ENCODE measurements at regions not wholly inside any gene's neighbourhood (a gene's known extent, or its start where the extent isn't known, plus 50 kb on each side); places are given as distances from the start of the nearest gene placed in this dataset.
"Not testable (repeated sequence)": the region's sequence is repeated elsewhere in the genome, so short reads cannot be mapped to it uniquely, and the experiment has no call there.

DNA sequence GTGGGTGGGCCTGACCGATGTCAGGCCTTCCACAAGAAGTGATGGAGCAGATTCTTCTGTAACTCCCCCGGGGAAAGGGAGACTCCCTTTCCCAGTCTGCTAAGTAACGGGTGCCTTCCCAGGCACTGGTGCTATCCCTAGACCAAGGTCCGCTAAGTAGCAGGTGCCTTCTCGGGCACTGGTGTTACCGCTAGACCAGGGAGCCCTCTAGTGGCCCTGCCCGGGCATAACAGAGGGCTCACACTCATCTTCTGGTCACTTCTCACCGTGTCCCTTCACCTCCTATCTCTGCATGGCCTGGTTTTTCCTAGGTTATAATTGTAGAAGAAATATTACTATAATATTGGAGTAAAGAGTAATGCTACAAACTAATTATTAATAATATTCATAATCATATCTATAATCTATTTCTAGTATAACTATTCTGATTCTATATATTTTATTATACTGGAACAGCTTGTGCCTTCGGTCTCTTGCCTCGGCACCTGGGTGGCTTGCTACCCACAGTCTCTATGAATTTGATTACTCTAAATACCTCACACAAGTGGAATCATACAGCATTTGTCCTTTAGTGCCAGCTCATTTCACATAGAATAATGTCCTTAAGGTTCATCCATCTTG is 1378.7 kb downstream of the XPNPEP1 start:
- peak; percentile 5 to 13 for DNase-seq (ENCODE audit: low read depth in 2 of 2)

DNA sequence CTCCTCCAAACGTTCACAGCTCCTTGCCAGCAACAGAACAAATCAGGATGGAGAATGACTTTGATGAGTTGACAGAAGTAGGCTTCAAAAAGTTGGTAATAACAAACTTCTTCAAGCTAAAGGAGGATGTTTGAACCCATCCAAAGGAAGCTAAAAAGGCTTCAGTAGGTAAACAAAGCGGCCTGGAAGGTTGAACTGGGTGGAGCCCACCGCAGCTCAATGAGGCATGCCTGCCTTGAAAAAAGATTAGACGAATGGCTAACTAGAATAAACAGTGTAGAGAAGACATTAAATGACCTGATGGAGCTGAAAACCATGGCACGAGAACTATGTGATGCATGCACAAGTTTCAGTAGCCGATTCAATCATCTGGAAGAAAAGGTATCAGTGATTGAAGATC is 1369.0 kb upstream of the SORCS1 start:
- not testable (repeated sequence) for DNase-seq (ENCODE audit: low read depth in 2 of 2)

DNA sequence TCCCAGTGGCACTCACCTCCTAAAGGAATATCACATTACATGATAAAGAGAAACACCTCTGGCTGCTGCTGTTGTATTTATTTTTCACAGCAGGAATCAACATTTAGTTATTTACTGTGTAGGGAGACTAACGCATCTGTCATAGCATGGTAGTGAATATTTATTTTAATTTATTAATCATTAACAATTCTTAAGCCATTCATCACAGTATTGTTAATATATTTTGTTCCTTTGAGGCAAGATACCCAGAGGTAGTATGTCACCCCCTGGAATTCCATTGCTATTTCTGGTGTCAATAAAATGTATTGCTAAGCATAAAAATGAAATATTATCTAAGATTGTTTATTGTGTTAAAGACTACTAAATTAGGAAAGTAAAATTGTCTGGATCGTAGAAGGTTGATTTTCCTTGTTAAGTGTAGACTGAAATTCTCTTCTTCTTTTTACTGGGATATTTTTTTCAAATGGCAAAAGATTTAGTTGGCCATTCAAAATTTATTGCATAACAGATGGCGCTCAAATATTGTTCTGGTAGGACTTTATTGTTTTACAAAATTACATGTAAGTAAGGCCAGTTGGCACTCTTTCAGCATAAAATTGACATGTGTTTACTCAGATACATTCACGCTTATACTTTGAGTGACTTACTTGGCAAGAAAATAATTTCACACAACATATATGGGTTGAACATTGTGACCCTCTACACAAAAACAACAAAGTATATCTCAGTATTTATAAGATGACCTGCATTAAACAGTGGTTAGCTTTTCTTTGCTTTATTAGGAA is 1358.7 kb upstream of the SORCS1 start:
- no peak for DNase-seq (ENCODE audit: low read depth in 2 of 2)

DNA sequence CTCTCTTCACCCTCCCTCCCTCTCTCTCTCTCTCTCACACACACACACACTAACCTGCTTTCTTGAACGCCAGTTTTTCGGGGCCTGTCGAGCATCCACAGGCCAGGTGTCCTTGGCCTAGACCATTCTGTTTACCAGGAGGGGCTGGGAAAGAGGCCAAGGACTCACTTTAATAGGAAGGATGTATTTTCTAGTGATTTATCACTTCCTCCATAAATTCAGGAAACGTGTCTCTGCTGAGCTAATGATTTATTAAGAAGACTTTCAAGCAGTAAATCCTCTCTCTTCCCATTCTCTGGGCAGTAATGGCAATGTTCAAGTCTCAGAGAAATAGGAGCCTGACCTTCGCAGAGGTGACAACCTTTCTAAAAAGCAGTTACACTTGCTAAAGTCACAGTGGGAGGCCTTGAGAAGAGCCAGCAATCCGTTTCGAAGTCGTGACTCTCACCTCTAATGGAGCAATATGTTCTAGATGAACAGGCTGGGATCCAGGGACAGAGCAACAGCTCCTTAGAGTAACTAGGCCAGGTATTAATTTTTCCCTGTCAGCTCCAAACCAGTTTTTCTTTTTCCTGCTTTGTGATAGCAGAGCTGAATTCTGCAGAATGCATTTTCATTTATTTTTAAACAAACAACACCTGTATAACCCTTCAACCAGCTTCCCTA is 1357.5 kb upstream of the SORCS1 start:
- no peak for DNase-seq (ENCODE audit: low read depth in 2 of 2)

DNA sequence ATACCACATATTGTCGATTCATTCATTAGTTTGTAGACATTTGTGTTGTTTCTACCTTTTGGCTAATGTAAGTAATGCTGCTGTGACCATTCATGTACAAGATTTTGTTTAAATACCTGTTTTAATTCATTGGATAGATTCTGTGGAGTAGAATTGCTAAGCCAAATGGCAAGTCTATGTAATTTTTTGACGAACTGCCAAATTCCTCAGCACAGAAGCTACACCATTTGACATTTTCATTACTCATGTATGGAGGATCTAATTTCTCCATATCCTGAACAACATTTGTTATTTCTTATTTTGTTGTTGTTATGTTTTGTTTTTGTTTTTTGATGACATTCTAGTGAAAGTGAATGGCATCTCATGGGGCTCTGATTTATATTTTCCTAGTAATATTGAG is 1351.3 kb upstream of the SORCS1 start:
- DNase-seq (ENCODE audit: low read depth in 2 of 2) = no peak

DNA sequence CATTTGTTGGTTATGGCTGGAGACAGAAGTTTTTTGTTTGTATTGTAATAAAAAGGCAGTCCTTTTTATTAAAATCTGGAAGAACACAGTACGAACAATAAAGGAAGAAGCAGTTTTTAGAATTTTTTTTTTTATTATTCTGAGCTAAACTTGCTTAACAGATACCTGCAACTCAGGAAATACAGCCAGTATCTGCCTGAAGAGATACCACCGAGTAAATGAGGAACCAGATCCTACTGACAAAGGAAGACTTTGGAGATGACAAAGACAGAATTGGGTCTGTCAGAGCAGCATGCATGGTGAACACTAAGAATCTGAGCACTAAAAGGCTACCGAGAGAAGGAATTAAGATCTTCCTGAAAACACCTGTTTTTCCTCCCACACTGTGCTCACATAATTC is 1335.9 kb upstream of the SORCS1 start:
- DNase-seq (ENCODE audit: low read depth in 2 of 2) = no peak

DNA sequence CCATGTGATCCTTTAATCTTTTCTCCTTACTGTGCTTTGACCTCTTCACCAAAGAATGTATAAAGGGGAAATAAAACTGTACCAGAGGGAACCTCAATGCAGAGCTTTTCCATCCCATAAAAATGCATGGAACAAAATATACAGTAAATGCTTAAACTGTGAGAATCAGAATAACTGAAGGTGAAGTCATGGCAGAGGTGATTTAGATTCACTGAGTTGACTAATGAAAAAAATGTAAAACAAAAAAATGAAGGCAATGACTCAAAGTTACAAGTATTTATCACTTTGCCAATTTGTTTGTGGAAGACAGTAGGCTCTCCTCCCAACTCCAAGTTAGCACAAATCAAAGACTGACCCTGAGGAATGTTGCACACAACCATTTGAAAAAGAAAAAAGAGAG is 1331.6 kb upstream of the SORCS1 start:
- no peak for DNase-seq (ENCODE audit: low read depth in 2 of 2)

DNA sequence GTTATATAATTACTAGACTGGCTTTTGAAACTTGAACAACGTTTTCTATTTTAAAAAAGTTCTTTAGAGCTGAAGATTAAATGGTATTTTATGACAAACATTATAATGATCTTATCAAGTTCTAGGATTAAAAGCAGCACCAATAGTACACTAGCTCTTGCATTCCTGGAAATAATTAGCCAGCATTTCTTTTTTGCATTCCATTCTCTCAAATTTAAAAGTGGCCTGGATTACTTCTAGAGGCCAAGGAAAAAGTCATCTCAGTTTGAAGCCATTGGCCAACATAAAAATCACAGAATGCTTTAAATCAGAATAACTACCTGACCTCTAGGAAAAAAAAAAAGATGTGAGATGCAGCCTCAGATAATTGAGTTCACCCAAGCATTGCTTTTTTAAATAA is 1326.4 kb upstream of the SORCS1 start:
- DNase-seq (ENCODE audit: low read depth in 2 of 2) = no peak

DNA sequence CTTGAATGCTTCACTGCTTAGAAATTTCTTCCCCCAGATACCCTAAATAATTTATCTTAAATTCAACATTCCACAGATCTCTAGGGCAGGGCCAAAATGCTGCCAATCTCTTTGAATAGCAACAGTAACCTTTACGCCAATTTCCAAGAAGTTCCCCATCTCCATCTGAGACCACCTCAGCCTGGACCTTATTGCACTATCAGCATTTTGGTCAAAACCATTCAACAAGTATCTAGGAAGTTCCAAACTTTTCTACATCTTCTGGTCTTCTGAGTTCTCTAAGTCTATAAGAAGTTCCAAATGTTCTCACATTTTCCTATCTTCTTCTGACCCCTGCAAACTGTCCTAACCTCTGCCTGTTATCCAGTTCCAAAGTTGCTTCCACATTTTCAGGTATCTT is 1306.9 kb upstream of the SORCS1 start:
- no peak for DNase-seq (ENCODE audit: low read depth in 2 of 2)

DNA sequence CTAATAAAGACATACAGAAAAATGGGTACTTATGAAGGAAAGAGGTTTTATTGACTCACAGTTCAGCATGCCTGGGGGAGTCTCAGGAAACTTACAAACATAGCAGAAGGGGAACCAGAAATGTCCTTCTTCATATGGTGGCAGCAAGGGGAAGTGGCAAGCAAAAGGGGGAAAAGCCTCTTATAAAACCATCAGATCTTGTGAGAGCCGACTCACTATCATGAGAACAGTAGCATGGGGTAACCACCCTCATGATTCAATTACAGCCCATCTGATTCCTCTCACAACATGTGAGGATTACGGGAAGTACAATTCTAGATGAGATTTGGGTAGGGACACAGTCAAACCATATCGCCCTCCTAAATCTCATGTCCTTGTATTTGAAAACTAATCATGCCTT is 1305.4 kb upstream of the SORCS1 start:
- no peak for DNase-seq (ENCODE audit: low read depth in 2 of 2)

DNA sequence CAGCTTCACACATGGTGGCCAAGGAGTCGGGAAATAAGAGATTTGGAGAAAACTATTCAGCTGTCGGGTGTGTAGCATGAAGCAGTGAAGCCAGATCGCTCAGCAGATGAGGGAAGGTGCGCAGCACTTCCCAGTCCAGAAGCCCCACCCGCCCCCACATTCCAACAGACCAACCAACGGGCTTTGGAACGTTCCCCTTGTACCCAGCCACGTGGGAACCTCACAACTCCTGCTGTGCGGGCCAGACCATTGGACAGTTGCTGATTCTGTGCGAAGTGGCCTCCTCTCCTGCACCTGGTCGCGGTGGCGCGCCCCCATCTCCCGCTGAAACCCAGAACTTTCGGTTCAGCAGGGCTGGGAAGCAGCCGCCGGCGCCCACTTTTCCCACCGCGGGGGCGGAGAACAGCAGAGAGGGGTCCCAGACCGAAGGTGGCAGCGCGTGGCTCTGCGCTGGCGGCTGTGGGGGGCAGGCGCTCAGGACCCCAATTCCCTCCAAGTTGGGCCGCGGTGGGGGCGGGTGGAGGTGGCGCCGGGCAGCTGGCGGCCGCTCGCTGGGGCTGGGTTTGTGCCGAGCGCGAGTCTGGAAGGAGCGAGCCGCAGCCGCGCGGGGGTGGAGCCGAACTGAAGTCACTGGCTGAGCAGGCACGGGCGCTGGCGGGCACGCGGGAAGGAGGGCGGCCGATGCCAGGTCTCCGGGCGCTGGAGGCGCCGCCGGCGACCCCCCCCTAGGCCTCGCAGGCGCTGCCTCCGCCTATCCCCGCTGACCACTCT is 1301.5 kb upstream of the SORCS1 start:
- DNase-seq (ENCODE audit: low read depth in 2 of 2) = no peak

DNA sequence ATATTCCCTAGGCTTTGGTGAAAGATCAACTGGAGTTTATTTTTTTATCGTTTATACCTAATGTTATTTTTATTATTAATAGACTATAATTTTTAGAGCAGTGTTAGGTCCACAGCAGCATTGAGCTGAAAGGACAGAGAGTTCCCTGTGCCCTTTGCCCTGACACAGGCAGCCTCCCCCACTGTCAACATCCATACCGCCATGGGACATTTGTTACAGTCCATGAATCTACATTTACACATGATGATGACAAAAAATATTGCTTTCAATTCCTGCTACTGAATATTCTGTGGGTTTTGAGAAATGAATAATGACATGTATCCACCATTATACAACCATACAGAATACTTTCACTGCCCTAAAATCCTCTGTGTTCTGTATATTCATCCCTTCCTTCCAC is 1297.5 kb upstream of the SORCS1 start:
- DNase-seq (ENCODE audit: low read depth in 2 of 2) = no peak

DNA sequence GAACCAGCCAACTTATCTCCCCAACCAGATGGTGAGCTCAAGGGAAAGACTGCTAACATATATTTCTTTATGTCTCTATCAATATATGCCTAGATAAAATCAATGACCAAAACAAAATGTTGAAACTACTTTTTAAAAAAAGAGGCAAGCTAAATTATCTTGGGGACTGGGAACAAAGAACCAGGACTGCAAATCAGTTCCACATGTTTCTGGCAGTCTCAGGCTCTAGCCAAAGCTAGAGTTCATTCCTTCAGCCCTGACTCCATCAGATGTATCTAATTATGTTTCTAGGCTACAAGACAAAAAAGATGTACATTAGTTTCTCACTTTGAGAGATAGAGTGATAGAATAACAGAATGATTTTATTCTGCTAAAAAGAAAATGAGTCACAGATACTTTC is 1290.3 kb upstream of the SORCS1 start:
- DNase-seq (ENCODE audit: low read depth in 2 of 2) = no peak

DNA sequence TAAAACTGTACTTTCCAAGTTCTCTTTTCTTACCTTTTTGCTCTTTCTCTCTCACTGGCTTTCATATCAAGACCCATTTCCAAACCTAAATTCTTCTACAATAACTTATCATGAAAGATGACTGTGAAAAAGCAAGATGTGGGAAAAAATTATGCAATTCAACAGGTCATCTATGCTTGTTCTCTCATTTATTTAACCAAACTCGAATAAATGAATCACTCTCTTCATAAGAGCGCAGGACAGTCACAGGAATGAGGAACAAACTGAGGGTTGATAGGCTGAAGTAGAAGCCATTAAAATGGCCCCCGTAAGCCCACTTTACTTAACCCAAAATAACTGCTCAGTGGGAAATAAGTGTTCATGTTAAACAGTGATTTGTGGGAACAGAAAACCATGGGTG is 1289.7 kb upstream of the SORCS1 start:
- DNase-seq (ENCODE audit: low read depth in 2 of 2) = no peak

DNA sequence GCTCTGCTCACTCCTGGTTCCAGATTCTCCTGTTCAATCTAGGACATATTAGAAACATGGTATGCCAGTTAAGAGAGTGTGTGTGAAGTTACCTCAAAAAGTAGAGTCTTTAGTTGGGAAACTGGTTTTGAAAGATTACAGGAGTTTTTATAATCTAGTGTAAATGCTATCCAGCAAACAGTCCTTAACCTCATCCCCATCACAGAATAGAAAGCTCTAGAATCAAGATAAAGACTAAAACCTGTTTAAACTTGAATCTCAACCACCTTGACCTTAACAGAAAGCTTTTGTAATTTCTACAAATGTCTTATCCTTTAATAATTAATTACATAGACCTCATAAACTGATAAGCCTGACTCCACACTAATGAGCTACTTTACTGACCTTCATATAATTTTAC is 1288.7 kb upstream of the SORCS1 start:
- DNase-seq (ENCODE audit: low read depth in 2 of 2) = no peak

DNA sequence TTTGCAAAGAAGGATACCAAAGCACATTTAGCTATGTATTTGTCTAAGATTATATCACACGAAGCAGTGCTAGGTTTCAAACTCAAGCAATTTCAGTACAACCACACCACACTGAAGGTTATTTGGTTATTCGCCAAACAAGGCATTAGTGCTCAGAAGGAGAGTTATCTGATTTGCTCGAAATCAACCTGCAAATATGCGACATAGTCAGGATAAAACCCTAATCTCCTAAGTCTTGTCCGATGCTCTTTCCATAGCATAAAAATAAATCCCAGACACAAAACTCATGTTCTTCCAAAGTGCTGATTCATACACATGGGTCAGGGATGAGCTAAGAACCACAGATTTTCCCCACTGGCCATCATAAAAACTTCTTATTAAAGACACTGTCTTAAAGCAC is 1288.0 kb upstream of the SORCS1 start:
- DNase-seq (ENCODE audit: low read depth in 2 of 2) = no peak

DNA sequence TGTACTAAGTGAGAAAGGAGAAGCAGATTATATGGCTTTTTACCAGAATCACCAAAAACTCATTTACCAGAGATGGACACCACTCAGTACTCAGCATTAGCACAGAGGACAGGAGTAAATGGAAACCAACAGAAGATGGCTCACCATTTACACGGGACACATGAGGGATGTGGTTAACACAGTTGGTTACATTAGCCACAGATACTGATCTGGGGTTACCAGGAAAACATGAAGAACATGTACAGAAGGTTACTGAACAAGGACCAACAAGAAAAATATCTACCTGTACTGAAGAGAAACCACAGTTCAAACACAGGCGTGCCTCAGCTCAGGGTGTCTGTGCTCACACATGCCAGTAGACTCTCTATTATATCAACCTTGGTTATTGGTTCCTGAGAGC is 1285.8 kb upstream of the SORCS1 start:
- DNase-seq (ENCODE audit: low read depth in 2 of 2) = no peak

DNA sequence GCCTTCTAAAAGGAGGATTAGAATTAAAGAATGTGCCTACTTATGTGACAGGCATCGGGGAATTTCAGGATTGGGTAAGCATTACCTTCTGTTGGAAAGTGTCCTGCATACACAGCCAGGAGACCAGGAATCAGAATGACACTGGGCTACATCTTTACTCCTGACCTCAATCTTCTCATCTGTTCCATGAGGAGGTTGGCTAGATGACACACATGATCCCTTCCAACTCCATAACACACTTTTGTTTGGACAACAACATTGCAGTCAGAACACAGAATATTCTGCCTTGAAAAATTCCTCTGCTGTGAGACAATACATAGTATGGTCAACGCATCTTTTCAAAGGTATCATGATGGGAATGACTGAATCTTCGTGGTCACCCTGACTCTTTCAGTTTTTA is 1281.2 kb upstream of the SORCS1 start:
- no peak for DNase-seq (ENCODE audit: low read depth in 2 of 2)

DNA sequence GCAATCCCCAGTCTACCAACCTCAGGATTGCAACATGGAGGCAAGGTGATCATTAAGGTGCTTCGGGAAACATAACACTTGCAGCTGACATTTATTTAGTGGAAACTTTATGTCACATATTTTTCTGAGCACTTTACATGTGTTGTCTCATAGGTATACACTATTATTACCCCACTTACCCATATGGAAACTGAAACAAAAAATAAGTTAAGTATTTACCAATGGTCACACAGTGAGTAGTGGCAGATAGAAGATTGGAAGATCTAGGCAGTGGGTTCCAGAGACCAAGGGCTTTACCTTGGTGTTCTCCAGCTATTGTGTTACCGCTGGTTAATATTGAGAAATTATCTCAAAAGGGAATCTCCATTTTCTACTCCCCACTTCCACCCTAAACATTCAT is 1279.1 kb upstream of the SORCS1 start:
- no peak for DNase-seq (ENCODE audit: low read depth in 2 of 2)

DNA sequence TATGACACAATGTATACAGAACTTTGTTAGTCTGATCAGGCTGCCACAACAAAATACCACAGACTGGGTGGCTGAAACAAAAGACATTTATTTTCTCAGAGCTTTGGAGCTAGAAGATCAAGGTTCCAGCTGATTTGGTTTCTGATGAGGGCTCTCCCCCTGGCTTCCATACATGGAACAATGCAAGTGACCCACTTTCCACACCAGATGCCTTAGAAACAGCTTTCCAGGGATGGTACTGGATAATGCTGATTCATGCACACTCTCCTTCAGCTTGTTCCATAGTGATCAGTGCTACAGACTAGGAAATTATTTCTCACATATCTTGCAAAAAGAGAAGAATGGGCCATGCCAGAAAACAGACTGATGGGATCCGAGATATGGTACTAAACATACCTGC is 1274.9 kb upstream of the SORCS1 start:
- DNase-seq (ENCODE audit: low read depth in 2 of 2) = no peak

DNA sequence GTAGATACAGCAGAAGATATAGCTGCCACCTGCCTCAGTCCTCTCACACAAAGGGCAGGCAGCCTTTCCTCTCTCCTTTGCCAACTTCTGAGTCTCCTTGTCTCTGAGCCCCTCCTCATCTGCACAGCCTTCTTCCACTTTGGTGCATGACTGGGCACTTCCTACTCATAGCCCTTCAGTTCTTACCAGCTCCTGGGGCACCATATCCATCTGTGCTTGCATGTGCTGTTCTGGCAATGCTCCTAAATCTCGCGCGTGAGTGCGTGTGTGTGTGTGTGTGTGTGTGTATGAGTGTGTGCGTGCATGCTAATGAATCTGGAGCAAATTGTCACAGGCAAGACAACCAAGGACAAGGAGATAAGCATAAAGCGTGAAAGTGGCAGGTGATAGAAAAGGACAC is 1271.6 kb upstream of the SORCS1 start:
- no peak for DNase-seq (ENCODE audit: low read depth in 2 of 2)

DNA sequence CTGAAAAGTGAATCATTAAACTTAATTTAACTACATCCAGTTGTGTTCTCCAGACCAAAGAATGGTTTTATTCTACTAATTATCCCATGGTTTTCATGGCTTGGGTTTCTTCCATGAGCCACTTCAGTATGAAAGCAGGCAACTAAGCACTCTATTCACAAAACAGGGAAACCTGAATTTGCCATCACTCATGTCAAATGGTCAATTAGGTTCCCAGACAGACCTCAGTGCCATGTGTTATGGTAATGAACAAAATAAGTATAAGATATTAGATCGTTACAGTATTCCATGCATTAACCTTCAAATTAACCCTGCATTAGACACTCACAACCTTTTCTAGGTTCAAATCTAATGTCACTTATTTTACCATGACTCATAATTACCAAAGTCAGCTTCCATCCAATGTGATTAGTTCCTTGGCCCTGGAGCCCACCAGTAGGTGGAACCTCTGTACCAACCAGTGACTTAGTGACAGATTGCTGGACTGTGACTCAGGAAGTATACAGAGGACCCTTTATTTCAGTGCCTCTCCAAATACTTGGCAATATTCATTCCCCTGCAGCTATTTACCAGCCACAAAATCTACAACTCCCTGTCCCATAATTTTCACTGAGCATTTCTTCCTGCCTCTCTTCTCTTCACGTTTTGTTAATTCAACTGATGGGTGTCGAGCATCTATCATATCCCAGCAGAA is 1270.2 kb upstream of the SORCS1 start:
- no peak for DNase-seq (ENCODE audit: low read depth in 2 of 2)
